ENCODE measurements at regions not wholly inside any gene's neighbourhood (a gene's known extent, or its start where the extent isn't known, plus 50 kb on each side); places are given as distances from the start of the nearest gene placed in this dataset.

DNA sequence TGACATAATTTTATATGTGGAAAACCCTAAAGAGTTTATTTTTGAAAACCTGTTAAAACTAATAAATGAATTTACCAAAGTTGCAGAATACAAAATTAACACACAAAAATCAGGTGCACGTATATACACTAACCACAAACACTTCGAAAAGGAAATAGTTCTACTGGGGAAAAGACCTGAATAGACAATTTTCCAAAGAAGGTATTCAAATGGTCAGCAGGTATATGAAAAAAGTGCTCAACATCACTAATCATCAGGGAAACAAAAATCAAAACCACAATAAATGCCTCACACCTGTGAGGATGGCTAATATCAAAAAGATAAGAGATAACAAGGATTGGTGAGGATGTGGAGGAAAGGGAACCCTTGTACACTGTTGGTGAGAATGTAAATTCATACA is 110.6 kb downstream of the PXDC1 start:
- intact Hi-C loops (cut with micrococcal nuclease; ENCODE audit: unreplicated experiment), result no loop called here
- no peak overlapping the region for H3K4me3 ChIP-seq (ENCODE audit: low read depth, low read length, poor library complexity, severe bottlenecking)
- no peak for DNase-seq (ENCODE audit: low spot score)
- H3K27me3 ChIP-seq (replicated peaks; ENCODE audit: insufficient read depth, low read depth, low read length, poor library complexity), result no peaks in the 10 kb centered on the region
- CTCF ChIA-PET, result no interaction called here
- no peaks in the 10 kb centered on the region for H3K4me1 ChIP-seq (ENCODE audit: insufficient read depth, low read length, poor library complexity, severe bottlenecking)
- BruUV-seq (replicated peaks), result no TSS peak
- no peak for TF ChIP-seq EZH2 (IDR thresholded peaks at IDR 0.05; ENCODE audit: borderline replicate concordance, low read depth, low read length, poor library complexity, severe bottlenecking)
- TF ChIP-seq, protein P1, sequence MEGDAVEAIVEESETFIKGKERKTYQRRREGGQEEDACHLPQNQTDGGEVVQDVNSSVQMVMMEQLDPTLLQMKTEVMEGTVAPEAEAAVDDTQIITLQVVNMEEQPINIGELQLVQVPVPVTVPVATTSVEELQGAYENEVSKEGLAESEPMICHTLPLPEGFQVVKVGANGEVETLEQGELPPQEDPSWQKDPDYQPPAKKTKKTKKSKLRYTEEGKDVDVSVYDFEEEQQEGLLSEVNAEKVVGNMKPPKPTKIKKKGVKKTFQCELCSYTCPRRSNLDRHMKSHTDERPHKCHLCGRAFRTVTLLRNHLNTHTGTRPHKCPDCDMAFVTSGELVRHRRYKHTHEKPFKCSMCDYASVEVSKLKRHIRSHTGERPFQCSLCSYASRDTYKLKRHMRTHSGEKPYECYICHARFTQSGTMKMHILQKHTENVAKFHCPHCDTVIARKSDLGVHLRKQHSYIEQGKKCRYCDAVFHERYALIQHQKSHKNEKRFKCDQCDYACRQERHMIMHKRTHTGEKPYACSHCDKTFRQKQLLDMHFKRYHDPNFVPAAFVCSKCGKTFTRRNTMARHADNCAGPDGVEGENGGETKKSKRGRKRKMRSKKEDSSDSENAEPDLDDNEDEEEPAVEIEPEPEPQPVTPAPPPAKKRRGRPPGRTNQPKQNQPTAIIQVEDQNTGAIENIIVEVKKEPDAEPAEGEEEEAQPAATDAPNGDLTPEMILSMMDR (conservative IDR thresholded peaks at IDR 0.05; ENCODE audit: low read depth, low read length), result no peak
- H3K27ac ChIP-seq (ENCODE audit: low read depth, low read length, poor library complexity, severe bottlenecking), result no peak overlapping the region
- POLR2A ChIA-PET (ENCODE audit: low non-redundant PET), result no interaction called here
- no peaks in the 10 kb centered on the region for H3K9me3 ChIP-seq (ENCODE audit: low read depth, low read length, poor library complexity, severe bottlenecking)
- no peaks in the 10 kb centered on the region for H3K36me3 ChIP-seq (ENCODE audit: insufficient read depth, low read length, poor library complexity, severe bottlenecking)

DNA sequence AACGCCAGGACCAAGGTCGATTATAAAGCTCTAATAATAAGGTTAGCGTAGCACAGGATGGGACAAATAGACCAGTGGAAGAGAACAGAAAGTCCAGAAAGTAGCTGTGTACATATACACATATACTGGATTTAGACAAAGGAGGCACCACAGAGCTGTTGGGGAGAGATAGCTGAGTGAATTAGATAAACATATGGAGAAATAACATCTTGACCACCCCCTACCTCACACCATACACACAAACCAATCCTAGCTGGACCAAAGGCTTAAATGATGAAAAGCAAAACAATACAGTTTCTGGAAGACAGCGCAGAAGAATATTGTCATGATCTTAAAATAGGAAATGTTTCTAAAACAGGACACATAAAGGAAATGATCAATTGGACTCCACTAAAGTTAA is 112.9 kb downstream of the PXDC1 start:
- H3K4me3 ChIP-seq (ENCODE audit: low read depth, low read length, poor library complexity, severe bottlenecking), result no peak overlapping the region

DNA sequence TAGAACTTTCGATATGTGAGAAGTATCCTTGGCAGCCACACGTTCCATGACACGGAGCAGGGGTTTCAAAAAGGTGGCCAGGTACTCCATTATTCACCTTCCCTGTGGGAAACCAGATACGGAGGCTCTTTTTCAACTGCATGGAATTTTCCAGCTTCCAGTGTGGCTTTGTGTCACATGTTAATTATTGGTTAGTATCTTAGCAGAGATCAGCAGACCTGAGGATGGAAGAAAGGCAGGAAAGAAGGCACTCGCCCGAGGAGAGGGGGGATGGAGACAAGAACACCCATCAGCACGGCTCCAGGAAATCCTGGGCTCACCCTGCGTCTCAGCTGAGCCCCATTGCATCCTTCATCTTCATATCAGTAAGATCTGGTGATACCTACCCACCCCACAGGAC is 115.5 kb downstream of the PXDC1 start:
- Histone ChIP-seq H3K4me3 (ENCODE audit: low read depth, low read length, poor library complexity, severe bottlenecking) (no peak overlapping the region), H3K9me3 (ENCODE audit: low read depth, low read length, poor library complexity, severe bottlenecking) (no peaks in the 10 kb centered on the region), H3K36me3 (ENCODE audit: insufficient read depth, low read length, poor library complexity, severe bottlenecking) (no peaks in the 10 kb centered on the region), H3K27ac (ENCODE audit: low read depth, low read length, poor library complexity, severe bottlenecking) (no peak overlapping the region), H3K4me1 (ENCODE audit: insufficient read depth, low read length, poor library complexity, severe bottlenecking) (no peaks in the 10 kb centered on the region), H3K27me3 (replicated peaks; ENCODE audit: insufficient read depth, low read depth, low read length, poor library complexity) (no peaks in the 10 kb centered on the region)
- DNase-seq (ENCODE audit: low spot score), result no peak
- CTCF ChIA-PET, result no interaction called here
- BruUV-seq (replicated peaks), result no TSS peak
- TF ChIP-seq, protein P1 (conservative IDR thresholded peaks at IDR 0.05; ENCODE audit: low read depth, low read length), result no peak
- TF ChIP-seq EZH2 (IDR thresholded peaks at IDR 0.05; ENCODE audit: borderline replicate concordance, low read depth, low read length, poor library complexity, severe bottlenecking), result no peak
- POLR2A ChIA-PET (ENCODE audit: low non-redundant PET), result no interaction called here
- intact Hi-C loops (cut with micrococcal nuclease; ENCODE audit: unreplicated experiment), result no loop called here

More for the DNA sequence above, 112.9 kb downstream of the PXDC1 start:
- Histone ChIP-seq H3K27me3 (replicated peaks; ENCODE audit: insufficient read depth, low read depth, low read length, poor library complexity) (no peaks in the 10 kb centered on the region), H3K9me3 (ENCODE audit: low read depth, low read length, poor library complexity, severe bottlenecking) (no peaks in the 10 kb centered on the region), H3K27ac (ENCODE audit: low read depth, low read length, poor library complexity, severe bottlenecking) (no peak overlapping the region), H3K36me3 (ENCODE audit: insufficient read depth, low read length, poor library complexity, severe bottlenecking) (no peaks in the 10 kb centered on the region), H3K4me1 (ENCODE audit: insufficient read depth, low read length, poor library complexity, severe bottlenecking) (no peaks in the 10 kb centered on the region)
- CTCF ChIA-PET, result no interaction called here
- POLR2A ChIA-PET (ENCODE audit: low non-redundant PET), result no interaction called here
- intact Hi-C loops (cut with micrococcal nuclease; ENCODE audit: unreplicated experiment), result no loop called here
- no peak for TF ChIP-seq EZH2 (IDR thresholded peaks at IDR 0.05; ENCODE audit: borderline replicate concordance, low read depth, low read length, poor library complexity, severe bottlenecking)
- TF ChIP-seq, protein P1 (conservative IDR thresholded peaks at IDR 0.05; ENCODE audit: low read depth, low read length), result no peak
- DNase-seq (ENCODE audit: low spot score), result no peak
- no TSS peak for BruUV-seq (replicated peaks)
